Left lobe of liver (tissue), 2 donors: ENCODE measurements at regions not wholly inside any gene's neighbourhood (a gene's known extent, or its start where the extent isn't known, plus 50 kb on each side); places are given as distances from the start of the nearest gene placed in this dataset.

Experiments used
- ATAC-seq: fragments of 200-7000 bp; cut with Tn5 transposase; one replicate; pipeline ENCODE4 v1.9.1; 2020; ENCODE audit warnings: mild to moderate bottlenecking, moderate library complexity
- DNase-seq: peaks from one replicate; pipeline ENCODE4 v3.0.0-alpha.2; 2020; ENCODE audit warnings: low spot score
- donor health status: DM: no; HTN: no; CAD: no; lungs with moderate emphysema.
- donor health status: DM: no; HTN: yes; CAD: no.

DNA sequence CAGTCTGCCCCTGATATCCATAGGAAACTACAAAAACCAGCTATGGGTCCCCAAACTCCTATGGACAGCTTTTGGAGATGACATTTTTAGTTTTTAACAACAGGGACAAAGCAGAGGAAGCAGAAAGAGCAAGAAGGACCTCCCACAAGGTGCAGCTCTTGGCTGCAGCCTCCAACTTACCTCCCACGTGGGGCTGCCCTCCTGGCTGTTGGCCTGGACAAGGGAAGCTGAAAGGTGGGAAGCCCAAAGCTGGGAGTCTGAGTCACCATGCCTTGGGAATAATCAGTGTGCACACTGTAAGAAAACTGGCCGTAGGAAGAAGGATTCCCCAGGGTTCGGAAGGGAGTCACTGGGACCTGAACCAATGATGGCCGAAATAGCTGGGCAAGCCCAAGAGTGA lies 51.8 kb upstream of the PAX1 start:
- ATAC-seq = no peak
- DNase-seq = no peak

DNA sequence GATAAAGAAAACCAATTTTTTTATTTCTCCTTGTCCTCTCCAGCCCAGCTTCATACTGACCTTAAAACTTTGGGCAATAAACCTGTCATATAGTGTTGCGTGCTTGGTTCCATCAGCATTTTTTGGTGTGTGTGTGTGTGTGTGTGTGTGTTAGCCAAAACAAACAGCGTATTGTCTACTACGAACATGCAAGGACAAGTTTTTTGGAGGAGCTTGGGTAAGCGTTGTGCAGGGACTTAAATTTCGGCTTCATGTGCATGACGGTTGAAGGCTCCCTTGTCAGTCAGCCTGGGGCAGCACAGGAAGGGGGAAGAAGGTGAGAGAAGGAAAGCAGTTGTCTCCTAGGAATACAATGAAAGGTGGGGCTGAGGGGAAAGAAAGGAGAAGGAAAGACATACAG lies 62.0 kb upstream of the PAX1 start:
- no peak for ATAC-seq

DNA sequence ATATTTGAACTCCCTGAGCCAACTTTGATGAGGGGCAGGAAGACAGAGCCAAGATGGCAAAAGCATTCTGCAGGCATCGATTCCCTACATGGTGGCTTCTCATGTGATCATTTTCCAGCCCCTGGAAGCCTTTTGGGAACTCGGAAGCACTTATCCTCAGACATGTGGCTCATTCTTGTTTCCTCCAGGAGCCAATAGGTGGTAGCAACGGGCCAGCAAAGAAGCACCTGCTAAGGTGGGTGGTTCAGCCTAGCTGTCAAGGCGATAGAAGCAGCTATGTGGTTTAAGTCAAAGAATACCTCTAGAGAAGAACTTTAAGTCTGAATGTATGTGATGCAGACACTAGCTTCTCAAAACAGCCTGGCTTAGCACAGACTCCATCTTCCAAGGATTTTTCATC lies 64.9 kb upstream of the PAX1 start:
- ATAC-seq (peak; percentile 52), DNase-seq (no peak)

More for the DNA sequence above, 62.0 kb upstream of the PAX1 start:
- DNase-seq = no peak

DNA sequence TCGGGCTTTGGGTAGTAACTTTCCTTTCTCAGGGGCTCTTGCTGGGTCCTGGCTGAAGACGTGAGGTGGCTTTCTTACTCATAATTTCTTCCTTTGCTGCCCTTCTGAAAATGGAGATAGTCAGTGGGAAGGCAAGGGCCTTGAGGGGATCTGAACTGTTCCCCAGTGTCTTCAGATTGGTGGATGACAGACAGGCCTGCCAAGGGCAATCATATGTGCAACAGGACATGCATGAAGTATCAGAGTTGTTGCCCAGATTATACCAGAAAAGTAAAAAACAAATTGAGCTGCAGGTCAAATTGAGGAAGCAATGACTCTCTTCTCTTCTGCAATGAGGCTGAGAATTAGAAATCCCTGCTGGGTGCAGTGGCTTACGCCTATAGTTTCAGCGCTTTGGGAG lies 71.6 kb upstream of the PAX1 start:
- no peak for ATAC-seq

DNA sequence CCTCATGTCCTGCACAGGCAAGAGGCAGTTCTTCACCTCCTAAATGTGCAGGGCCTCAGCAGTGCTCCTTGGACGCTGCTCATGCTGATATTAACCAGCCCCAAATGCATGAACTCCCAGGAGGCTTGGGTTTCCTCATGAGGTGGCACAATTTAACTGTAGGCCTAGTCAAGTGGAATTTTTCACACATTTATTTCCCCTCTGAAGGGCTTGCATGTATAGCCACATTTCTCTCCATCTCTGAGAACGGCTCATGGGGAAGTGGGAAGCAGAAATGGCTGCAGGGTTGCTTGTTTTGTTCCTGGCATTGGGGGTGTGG lies 72.8 kb upstream of the PAX1 start:
- ATAC-seq = no peak
- DNase-seq = no peak

More for the DNA sequence above, 71.6 kb upstream of the PAX1 start:
- DNase-seq = no peak

DNA sequence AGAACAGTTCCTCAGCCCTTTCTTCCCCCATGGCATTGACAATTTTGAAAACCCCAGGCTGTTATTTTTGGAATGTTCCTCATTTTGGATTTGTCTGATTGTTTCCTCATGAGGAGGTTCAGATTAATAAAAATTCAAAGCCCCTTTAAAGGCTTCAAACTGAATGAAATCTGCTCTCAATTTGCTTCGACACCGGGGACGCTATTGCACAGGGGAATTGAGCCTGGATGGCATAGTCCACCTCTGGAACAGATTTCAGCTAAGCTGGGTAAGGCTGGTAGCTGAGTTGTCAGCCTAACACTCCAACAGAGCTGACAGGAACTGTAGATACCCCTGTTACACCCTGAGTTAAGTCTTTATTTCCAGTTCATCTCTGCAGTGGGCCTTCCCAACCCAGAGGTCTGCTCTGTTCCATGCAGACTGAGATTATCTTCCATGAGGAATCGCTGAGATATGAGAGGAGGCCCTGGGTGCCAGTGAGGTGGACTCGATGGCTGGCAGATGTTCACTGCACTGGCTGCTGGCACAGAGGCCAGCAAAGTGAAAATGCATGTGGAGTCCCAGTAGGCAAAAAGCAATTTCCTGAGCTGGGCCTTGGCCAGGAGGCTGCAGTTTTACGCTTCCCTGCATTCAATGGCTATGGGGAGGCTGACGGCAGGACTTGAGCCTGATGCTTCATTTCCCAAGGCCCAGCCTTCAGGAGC lies 73.3 kb upstream of the PAX1 start:
- no peak for DNase-seq
- no peak for ATAC-seq

DNA sequence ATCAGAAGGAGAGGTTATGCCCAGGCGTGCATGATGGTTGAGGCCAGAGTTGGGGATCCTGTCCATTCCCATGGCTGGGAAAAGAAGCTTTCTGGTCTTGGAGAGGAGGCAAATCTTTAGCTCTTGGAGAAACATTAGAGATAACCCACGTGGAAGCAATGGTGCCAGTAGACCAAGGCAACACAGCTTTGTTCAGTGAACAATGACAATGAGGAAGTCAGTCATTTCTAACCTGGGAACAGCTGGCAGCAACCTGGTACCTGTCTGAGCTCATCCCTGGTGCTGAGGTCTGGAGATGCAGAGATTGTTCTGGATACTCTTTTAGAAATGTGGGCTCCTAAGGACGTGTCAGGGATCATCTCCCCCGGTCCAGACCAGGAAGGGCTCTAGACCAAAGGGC lies 76.7 kb upstream of the PAX1 start:
- ATAC-seq = no peak

DNA sequence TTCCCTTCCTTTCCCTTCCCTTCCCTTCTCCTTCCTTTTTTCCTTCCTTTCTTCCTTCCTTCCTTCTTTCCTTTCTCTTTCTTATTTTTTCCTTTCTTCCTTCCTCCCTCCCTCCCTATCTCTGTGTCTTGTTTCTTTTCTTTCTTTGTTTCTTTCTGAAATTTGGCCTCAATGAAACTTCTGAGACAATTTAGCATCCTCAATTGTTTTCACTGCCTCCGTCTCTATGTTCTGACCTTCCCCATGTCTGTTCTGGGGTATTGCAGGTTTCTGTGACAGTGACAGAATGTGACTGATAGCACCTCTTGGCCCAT lies 81.7 kb upstream of the PAX1 start:
- no peak for ATAC-seq
- no peak for DNase-seq

More for the DNA sequence above, 76.7 kb upstream of the PAX1 start:
- DNase-seq = no peak

DNA sequence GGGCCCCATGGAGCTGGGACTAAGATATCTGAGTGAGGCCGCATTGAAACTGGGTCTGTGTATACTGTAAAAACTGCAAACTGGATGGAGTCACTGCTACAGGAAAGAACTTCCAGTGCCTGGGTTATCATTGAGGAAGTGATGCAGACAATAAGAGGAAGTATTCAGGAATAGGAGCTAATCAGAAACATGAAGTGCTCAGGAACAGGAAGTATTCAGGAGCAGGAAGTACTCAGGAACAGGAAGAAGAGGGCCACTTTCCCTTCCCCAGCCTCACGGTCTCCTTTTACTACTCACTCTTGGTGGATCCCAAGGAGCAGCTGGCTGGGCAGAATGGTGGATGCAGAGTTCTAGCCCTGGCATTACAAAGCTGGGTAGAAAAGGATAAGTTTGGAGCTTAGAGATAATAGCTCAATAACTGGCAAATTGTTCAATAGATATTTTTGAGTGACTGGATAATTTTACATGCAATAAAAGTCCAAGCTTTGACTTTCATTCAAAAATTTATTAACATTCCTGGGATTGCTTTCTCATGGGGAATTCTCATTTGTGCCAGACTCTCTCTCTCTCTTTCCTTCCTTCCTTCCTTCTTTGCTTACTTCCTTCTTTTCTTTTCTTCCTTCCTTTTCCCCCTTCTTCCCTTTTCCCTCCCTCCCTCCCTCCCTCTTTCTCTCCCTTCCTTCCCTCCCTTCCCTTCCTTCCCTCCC lies 82.2 kb upstream of the PAX1 start:
- DNase-seq (no peak), ATAC-seq (no peak)

DNA sequence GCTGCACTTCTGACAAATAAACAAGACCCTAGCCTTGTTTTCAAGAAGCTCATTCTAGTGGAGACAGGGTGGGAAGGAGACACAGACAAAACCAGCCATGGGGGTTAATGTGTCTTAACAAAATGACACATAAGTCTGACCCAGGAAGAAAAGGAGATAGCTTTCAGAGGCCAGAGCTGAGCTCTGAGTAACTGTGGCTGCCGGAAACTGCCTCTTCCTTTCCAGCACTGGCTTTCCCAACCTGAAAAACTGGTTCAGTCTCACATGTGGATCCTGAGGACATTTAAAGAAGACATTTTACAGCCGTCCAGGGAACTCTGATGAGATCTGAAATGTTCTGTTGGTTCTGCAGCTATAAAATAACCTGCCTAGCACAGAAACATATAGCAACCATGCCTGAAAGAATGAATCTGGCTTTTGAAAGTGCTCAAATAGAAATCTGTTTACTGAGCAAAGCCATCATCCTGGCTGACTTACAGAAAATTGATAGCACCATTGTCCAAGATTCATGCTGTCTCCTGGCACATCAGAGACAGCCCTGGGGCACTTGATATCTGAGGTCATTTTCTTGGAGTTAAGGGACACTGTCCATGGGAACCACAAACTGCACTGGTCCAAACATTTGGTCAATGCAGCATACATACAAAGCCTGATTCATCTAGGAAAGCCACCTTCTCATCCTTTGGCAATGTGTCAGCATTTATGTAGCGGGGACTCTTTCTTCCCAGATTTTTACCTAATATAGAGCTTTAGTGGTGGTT lies 83.2 kb upstream of the PAX1 start:
- no peak for ATAC-seq
- no peak for DNase-seq

DNA sequence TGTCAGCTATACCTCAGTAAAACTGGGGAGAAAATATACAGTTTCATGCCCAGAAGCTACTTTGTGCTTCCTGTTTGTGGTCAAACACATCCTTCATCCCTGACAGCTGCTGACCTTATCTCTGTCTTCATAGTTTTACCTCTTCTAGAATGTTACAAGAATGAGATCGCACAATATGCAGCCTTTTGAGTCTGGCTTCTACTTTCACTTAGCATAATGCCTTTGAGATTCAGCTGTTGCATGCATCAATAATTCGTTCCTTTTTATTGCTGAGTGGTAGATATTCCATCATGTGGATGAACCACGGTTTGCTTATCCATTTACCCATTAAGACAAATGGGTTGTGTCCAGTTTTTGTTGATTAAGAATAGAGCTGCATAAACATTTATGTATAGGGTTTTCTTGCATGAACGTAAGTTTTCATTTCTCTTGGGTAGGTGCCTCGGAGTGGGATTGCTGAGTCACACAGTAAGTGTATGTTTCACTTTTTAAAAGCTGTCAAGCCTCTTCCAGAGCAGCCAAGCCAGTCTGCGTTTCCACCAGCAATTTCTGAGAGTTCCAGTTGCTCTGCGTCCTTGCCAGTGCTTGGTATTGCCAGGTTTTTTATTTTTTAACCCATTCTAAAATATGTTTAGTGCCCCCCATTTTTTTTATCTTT lies 86.6 kb upstream of the PAX1 start:
- DNase-seq (no peak), ATAC-seq (no peak)

DNA sequence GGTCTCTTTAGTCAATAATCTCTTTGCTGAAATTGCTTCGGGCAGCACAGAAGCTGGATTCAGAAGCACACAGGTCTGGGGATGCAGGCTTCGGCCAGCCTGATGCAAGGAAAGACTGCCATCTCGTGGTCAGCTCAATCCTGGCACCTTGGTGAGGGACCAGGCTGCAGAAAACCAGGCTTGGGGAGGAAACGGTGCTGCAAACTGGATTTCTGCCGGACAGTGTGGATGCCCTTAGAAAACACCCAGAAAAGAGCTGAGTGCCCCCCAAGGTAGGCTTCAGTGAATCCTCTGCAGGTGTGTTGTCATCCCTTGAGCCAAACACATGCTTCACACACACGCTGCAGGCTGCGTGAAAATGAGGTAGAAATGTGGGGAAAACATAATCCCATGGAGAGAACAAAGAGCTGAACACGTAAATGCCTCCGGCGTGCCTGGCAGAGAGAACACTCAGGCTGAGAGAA lies 89.8 kb upstream of the PAX1 start:
- peak; percentile 61 for DNase-seq
- ATAC-seq = peak; percentile 90

DNA sequence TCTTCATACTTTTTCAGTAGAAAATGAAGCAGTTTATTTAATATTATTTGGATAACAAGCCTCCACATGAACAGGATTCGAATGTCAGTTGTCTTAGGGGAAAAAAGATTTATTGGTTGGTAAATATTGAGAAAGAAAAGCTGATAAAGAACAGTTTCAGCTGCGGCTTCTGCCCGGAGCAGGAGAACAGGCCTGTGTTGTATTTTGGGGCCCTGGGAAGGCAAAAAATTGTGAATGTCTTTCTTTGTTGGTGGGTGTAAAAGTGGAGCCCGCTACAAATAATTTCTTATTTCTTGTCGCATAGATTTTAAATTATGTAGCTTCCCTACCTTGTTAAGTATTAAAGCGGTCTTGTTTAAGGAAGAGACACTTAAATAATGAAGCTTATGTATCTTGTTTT lies 90.5 kb upstream of the PAX1 start:
- no peak for ATAC-seq
- no peak for DNase-seq

DNA sequence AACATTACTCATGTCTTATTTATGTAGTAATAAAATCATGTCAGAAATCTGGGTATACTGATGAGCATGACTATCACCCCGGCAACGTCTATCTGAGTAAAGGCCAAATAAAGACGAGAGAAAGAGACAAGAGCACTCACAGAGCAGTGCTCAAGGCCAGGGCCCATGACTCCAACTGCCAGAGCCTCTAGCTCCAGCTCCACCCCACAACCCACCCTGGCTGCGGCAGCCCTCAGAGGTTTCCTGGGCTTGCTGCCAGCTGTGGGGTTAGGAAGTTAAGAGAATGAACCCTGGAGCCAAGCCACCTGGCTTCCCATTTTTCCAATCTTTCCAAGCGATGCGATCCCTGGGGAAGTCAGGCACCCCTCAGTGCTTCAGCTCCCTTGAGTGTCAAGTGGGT lies 92.0 kb upstream of the PAX1 start:
- DNase-seq (peak; percentile 77), ATAC-seq (peak; percentile 84)

DNA sequence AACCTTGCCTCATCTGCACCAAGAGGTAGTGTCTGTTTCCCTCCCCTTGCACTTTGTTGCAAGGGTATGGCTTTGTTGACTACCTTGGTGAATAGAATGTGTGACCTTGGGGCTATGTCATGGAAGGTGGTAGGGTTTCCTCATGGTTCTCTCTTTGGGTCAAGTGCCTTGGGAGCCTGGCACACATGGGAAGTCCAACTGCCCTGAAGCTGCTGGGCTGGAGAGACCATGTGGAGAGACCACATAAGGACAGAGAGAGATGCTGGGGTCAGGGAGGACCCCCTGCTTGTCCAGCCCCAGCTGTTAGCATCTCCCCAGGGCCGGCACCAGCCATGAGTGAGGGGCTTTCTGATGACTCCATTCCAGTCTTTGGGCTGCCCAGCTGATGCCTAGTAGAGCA lies 95.5 kb upstream of the PAX1 start:
- DNase-seq (no peak), ATAC-seq (no peak)

DNA sequence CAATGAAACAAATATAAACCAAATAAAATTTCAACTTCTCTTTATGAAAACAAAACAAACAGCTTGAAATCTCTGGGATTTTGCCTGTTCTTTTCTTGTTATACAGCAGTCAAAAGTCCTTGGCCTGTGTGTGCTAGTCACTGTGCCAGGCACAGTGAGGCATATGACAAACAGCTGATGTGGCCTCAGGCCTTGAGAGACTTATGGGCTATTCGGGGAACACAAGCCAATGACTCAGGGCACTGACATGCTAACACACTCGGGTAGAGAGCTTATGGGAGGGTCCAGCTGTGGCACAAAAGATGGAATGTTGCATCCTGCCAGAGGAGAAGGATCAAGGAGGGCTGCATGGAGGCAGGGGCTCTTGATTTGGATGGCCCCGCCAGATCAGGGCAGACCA lies 95.4 kb upstream of the NKX2-2 start:
- ATAC-seq (no peak), DNase-seq (no peak)

DNA sequence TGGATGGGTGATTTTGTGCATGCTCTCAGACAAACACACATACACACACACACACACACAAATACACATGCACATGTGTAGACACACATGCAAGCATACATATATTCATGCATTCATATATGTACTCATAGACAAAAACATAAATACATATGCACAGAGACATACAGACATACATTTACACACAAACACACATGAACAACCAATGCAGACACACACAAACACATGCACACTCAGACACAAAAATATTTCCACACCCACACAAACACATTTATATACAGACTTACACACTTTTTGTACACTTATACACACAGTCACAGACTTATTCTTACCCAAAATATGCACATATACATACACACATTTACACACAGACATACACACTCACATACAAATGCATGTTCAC lies 94.9 kb upstream of the NKX2-2 start:
- ATAC-seq (no peak), DNase-seq (no peak)

DNA sequence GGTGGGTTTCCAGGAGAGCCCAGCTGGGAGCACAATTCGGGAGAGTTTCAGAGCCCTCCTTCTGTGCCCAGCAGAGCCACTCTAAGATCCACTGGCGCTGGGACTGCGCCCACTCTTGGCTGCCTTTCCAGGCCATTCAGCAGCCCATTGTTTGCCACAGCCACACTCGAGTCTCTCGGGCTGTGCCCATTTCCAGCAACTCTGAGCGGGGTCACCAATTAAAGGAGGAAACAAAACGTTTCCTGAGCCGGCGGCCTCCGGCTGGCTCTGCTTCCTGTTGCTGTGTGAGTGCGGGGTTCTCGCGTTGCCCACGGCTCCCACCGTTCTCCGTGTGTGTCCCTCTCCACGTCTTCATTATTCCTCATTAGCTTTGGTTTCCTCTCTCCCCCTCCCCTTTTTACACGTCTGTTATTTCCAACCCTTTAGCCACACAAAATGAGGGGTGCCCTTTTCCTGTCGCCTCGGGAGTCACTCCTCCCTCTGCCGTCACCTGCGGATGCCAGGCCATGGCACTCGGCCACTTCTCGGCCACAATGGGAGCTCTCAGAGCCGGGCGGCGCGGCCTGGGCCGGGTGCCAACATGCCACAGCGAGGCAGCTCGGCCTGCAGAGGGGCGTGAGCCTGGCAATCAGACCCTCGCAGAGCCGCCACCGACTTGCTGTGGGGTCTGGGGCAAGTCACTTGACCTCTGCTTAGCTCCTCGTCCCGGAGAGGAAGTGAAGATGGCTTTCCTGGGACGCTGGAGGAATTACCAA lies 94.3 kb upstream of the NKX2-2 start:
- ATAC-seq = no peak
- DNase-seq = no peak

DNA sequence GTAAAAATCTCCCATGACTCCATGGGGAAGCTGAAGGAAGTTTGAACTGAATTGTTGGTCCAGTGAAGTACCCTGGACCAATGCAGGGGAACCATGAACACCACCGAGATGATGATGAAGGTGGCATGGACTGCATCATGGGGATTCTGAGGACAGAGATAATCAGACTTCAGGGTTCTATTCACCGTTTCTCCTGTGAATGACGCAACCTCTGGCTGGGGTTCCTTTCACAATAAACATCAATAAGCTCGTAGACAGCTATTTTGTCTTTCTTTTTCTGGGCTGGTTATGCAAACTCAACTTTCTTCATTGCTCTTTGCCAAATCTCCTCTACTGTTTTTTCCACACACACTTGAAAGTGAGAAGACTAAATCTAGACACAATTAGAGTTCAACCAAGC lies 87.9 kb upstream of the NKX2-2 start:
- ATAC-seq (no peak), DNase-seq (no peak)

DNA sequence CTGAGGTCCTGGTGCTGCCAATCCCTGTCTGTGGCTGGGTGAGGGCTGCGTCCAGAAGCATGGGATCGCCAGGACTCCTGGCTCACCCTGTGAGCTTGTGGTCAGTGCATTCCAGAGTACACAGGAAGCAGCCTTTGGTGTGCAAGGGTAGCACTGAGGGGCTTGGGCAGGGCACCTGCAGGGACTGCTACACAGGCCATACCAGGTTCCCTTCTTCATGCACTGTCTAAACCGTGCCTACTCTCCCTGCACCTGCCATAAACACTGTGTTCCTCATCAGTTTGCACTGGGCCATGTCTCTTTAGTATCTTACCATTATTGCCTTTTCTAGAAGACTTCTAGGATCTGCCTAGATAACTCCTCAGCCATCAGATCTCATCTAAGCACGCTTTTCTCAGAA lies 72.8 kb upstream of the NKX2-2 start:
- no peak for ATAC-seq
- no peak for DNase-seq
